ENCODE measurements at regions not wholly inside any gene's neighbourhood (a gene's known extent, or its start where the extent isn't known, plus 50 kb on each side); places are given as distances from the start of the nearest gene placed in this dataset.

- no peak for DNase-seq (ENCODE audit: low read depth, low spot score)
Observed at GRCh38 chr2:133711806-133712205, 143.5 kb upstream of the NCKAP5 start.

GRCh38 chr2:133712369-133712768, 144.1 kb upstream of the NCKAP5 start:
- H3K4me3 ChIP-seq (ENCODE audit: low read length): no peak overlapping the region
- DNase-seq (ENCODE audit: low read depth, low spot score): no peak

More at GRCh38 chr2:133711806-133712205, 143.5 kb upstream of the NCKAP5 start:
- H3K4me3 ChIP-seq (ENCODE audit: low read length): no peak overlapping the region

GRCh38 chr2:133713049-133713580, 144.9 kb upstream of the NCKAP5 start:
- no peak overlapping the region for H3K4me3 ChIP-seq (ENCODE audit: low read length)
- no peak for DNase-seq (ENCODE audit: low read depth, low spot score)

GRCh38 chr2:133716166-133716565, 147.9 kb upstream of the NCKAP5 start:
- DNase-seq (ENCODE audit: low read depth, low spot score): peak; percentile 37

GRCh38 chr2:133717497-133717896, 149.2 kb upstream of the NCKAP5 start:
- no peak for DNase-seq (ENCODE audit: low read depth, low spot score)
- H3K4me3 ChIP-seq (ENCODE audit: low read length): no peak overlapping the region

More at GRCh38 chr2:133716166-133716565, 147.9 kb upstream of the NCKAP5 start:
- H3K4me3 ChIP-seq (ENCODE audit: low read length): no peak overlapping the region

GRCh38 chr2:133718688-133719201, 150.5 kb upstream of the NCKAP5 start:
- H3K4me3 ChIP-seq (ENCODE audit: low read length): no peak overlapping the region
- no peak for DNase-seq (ENCODE audit: low read depth, low spot score)

GRCh38 chr2:133720429-133720828, 152.2 kb upstream of the NCKAP5 start:
- no peak overlapping the region for H3K4me3 ChIP-seq (ENCODE audit: low read length)
- no peak for DNase-seq (ENCODE audit: low read depth, low spot score)

GRCh38 chr2:133721118-133721517, 152.9 kb upstream of the NCKAP5 start:
- no peak overlapping the region for H3K4me3 ChIP-seq (ENCODE audit: low read length)
- DNase-seq (ENCODE audit: low read depth, low spot score): no peak

- DNase-seq (ENCODE audit: low read depth, low spot score): no peak
- H3K4me3 ChIP-seq (ENCODE audit: low read length): no peak overlapping the region
Observed at GRCh38 chr2:133723133-133723532, 154.9 kb upstream of the NCKAP5 start.

- DNase-seq (ENCODE audit: low read depth, low spot score): no peak
- H3K4me3 ChIP-seq (ENCODE audit: low read length): no peak overlapping the region
Observed at GRCh38 chr2:133726973-133727372, 158.7 kb upstream of the NCKAP5 start.

GRCh38 chr2:133732059-133732458, 163.8 kb upstream of the NCKAP5 start:
- H3K4me3 ChIP-seq (ENCODE audit: low read length): no peak overlapping the region
- no peak for DNase-seq (ENCODE audit: low read depth, low spot score)

- no peak overlapping the region for H3K4me3 ChIP-seq (ENCODE audit: low read length)
- no peak for DNase-seq (ENCODE audit: low read depth, low spot score)
Observed at GRCh38 chr2:133732982-133733900, 165.0 kb upstream of the NCKAP5 start.

GRCh38 chr2:133733901-133734255, 165.6 kb upstream of the NCKAP5 start:
- no peak for DNase-seq (ENCODE audit: low read depth, low spot score)
- no peak overlapping the region for H3K4me3 ChIP-seq (ENCODE audit: low read length)

GRCh38 chr2:133734716-133735495, 166.6 kb upstream of the NCKAP5 start:
- H3K4me3 ChIP-seq (ENCODE audit: low read length): no peak overlapping the region
- no peak for DNase-seq (ENCODE audit: low read depth, low spot score)

- no peak for DNase-seq (ENCODE audit: low read depth, low spot score)
- H3K4me3 ChIP-seq (ENCODE audit: low read length): no peak overlapping the region
Observed at GRCh38 chr2:133736674-133737073, 168.4 kb upstream of the NCKAP5 start.

GRCh38 chr2:133737242-133737993, 169.2 kb upstream of the NCKAP5 start:
- no peak for DNase-seq (ENCODE audit: low read depth, low spot score)
- no peak overlapping the region for H3K4me3 ChIP-seq (ENCODE audit: low read length)

- no peak for DNase-seq (ENCODE audit: low read depth, low spot score)
Observed at GRCh38 chr2:133739039-133739438, 170.8 kb upstream of the NCKAP5 start.

GRCh38 chr2:133740500-133740899, 172.2 kb upstream of the NCKAP5 start:
- DNase-seq (ENCODE audit: low read depth, low spot score): no peak
- H3K4me3 ChIP-seq (ENCODE audit: low read length): no peak overlapping the region

More at GRCh38 chr2:133739039-133739438, 170.8 kb upstream of the NCKAP5 start:
- no peak overlapping the region for H3K4me3 ChIP-seq (ENCODE audit: low read length)

All from Jurkat, Clone E6-1 (cell line).